PC-3 (cell line): ENCODE measurements at regions not wholly inside any gene's neighbourhood (a gene's known extent, or its start where the extent isn't known, plus 50 kb on each side); places are given as distances from the start of the nearest gene placed in this dataset.

Experiments used
- CTCF ChIP-seq: fragments of 300-600 bp; sonication (generic); conservative IDR thresholded peaks from 2 replicates; pipeline ENCODE4 v1.5.1; 2017; ENCODE audit warnings: antibody characterized with exemption, low read depth, mild to moderate bottlenecking, low read length
- EZH2 ChIP-seq: fragments of 300-600 bp; sonication (generic); IDR thresholded peaks from one replicate; pipeline ENCODE4 v1.6.1; 2017; ENCODE audit warnings: antibody characterized with exemption, mild to moderate bottlenecking, low read length; ENCODE audit not compliant: unreplicated experiment
- EZH2phosphoT487 ChIP-seq: fragments of 300-600 bp; sonication (generic); IDR thresholded peaks from 2 replicates; pipeline ENCODE4 v1.6.1; 2018; ENCODE audit warnings: mild to moderate bottlenecking, antibody characterized with exemption, low read length, borderline replicate concordance

- TF ChIP-seq CTCF, result no peak
- no peak for TF ChIP-seq EZH2
- no peak for TF ChIP-seq EZH2phosphoT487
These were observed 205.2 kb upstream of the NLRP1 start for GRCh38 chr17:5789528-5789927.
